SK-N-SH (cell line): ENCODE measurements at regions not wholly inside any gene's neighbourhood (a gene's known extent, or its start where the extent isn't known, plus 50 kb on each side); places are given as distances from the start of the nearest gene placed in this dataset.

ENCODE experiments used
- CTCF ChIA-PET: fragments of 300-600, 350-600 bp; formaldehyde crosslinking; extraction: SDS; loops from one replicate; lab custom pipeline; 2021; lab: Yijun Ruan, JAX
- POLR2A ChIA-PET: fragments of 350-600 bp; sonication (Branson Sonifier 250); formaldehyde crosslinking; extraction: SDS; loops from one replicate; lab custom pipeline; 2020; ENCODE audit warnings: antibody characterized with exemption, inconsistent platforms; lab: Yijun Ruan, JAX
- DNase-seq: peaks from one replicate; pipeline ENCODE4 v3.0.0; 2012
- H2AFZ ChIP-seq: fragments of 200-600 bp; sonication (generic); 2 replicates; pipeline ENCODE4 v1.8.1; 2016; ENCODE audit warnings: antibody characterized with exemption, mild to moderate bottlenecking, low read depth
- H3F3A ChIP-seq: fragments of 200-600 bp; sonication (generic); replicated peaks from 2 replicates; pipeline ENCODE3; 2016; ENCODE audit warnings: antibody characterized with exemption, mild to moderate bottlenecking; ENCODE audit not compliant: insufficient read depth
- H3K27ac ChIP-seq, 2 experiments: fragments of 200-500 bp in 1 of 2; fragments of 200-600 bp in 1 of 2; sonication (Bioruptor generic) in 1 of 2; sonication (generic), shearing (Covaris generic) in 1 of 2; 2 replicates each; pipeline versions ENCODE4 v1.5.1 to v1.6.1; 2014 to 2016; ENCODE audit warnings: low read depth in 2 of 2, inconsistent platforms in 1 of 2, low read length in 1 of 2, mild to moderate bottlenecking in 1 of 2, mixed read lengths in 1 of 2
- H3K27me3 ChIP-seq: fragments of 200-600 bp; sonication (generic), shearing (Covaris generic); 2 replicates; pipeline ENCODE4 v1.6.1; 2016; ENCODE audit warnings: mixed run types; ENCODE audit not compliant: insufficient read depth
- H3K36me3 ChIP-seq, 2 experiments: fragments of 200-500 bp in 1 of 2; fragments of 200-600 bp in 1 of 2; sonication (Bioruptor generic) in 1 of 2; sonication (generic) in 1 of 2; replicated peaks in 1 of 2; 2 replicates each; pipeline versions ENCODE3 to v1.5.1; 2014 to 2016; ENCODE audit warnings: low read length in 1 of 2, mild to moderate bottlenecking in 1 of 2; ENCODE audit not compliant: insufficient read depth in 2 of 2, control insufficient read depth in 1 of 2
- H3K4me1 ChIP-seq, 2 experiments: fragments of 200-500 bp in 1 of 2; fragments of 200-600 bp in 1 of 2; sonication (Bioruptor generic) in 1 of 2; sonication (generic), shearing (Covaris generic) in 1 of 2; 2 replicates each; pipeline versions ENCODE4 v1.5.1 to v1.6.1; 2014 to 2016; ENCODE audit warnings: low read depth in 1 of 2, low read length in 1 of 2, mixed run types in 1 of 2; ENCODE audit not compliant: insufficient read depth in 2 of 2, control insufficient read depth in 1 of 2
- H3K4me2 ChIP-seq: fragments of 200-600 bp; sonication (generic), shearing (Covaris generic); 2 replicates; pipeline ENCODE4 v1.6.1; 2017; ENCODE audit warnings: mixed run types
- H3K4me3 ChIP-seq, 2 experiments: fragments of 200-500 bp in 1 of 2; fragments of 200-600 bp in 1 of 2; sonication (Bioruptor generic) in 1 of 2; sonication (generic), shearing (Covaris generic) in 1 of 2; 2 replicates each; pipeline versions ENCODE4 v1.5.1 to v1.8.1; 2014 to 2016; ENCODE audit warnings: low read depth in 2 of 2, inconsistent platforms in 1 of 2, low read length in 1 of 2, mild to moderate bottlenecking in 1 of 2, mixed read lengths in 1 of 2, moderate library complexity in 1 of 2
- H3K79me2 ChIP-seq: fragments of 200-600 bp; sonication (generic); 2 replicates; pipeline ENCODE4 v1.8.1; 2017; ENCODE audit warnings: mild to moderate bottlenecking; ENCODE audit not compliant: insufficient read depth
- H3K9ac ChIP-seq: fragments of 200-600 bp; sonication (generic); 2 replicates; pipeline ENCODE4 v1.6.1; 2017; ENCODE audit warnings: mixed run types
- H3K9me2 ChIP-seq: fragments of 200-600 bp; sonication (generic); 2 replicates; pipeline ENCODE4 v1.6.1; 2017; ENCODE audit warnings: mixed run types
- H3K9me3 ChIP-seq: fragments of 200-600 bp; sonication (generic); 2 replicates; pipeline ENCODE4 v1.6.1; 2017; ENCODE audit warnings: mixed run types, mild to moderate bottlenecking, moderate library complexity
- H4K20me1 ChIP-seq: fragments of 200-600 bp; sonication (generic); 2 replicates; pipeline ENCODE4 v1.6.1; 2017; ENCODE audit warnings: mild to moderate bottlenecking, mixed run types; ENCODE audit not compliant: insufficient read depth
- CHD2 ChIP-seq: fragments of 150-350 bp; IDR thresholded peaks from 2 replicates; pipeline ENCODE4 v1.6.1; 2018; ENCODE audit warnings: low read length; ENCODE audit not compliant: partially characterized antibody
- CTCF ChIP-seq: fragments of 200-600 bp; sonication (generic); IDR thresholded peaks from 2 replicates; pipeline ENCODE4 v1.6.1; 2017; ENCODE audit warnings: antibody characterized with exemption, mild to moderate bottlenecking, moderate library complexity
- ELF1 ChIP-seq: IDR thresholded peaks from 2 replicates; pipeline ENCODE4 v1.4.0; 2012
- EP300 ChIP-seq, 2 experiments: IDR thresholded peaks; 2 replicates each; pipeline versions ENCODE4 v1.4.0 to v1.6.1; 2012; ENCODE audit warnings: borderline replicate concordance in 1 of 2, low read depth in 1 of 2, low read length in 1 of 2
- GABPA ChIP-seq: IDR thresholded peaks from 2 replicates; pipeline ENCODE4 v1.4.0; 2012; ENCODE audit warnings: low read depth, mild to moderate bottlenecking
- GATA2 ChIP-seq: sonication (generic); formaldehyde crosslinking; IDR thresholded peaks from 2 replicates; pipeline ENCODE4 v1.5.0; 2020; ENCODE audit warnings: mild to moderate bottlenecking, missing genetic modification reagents
- JUND ChIP-seq: IDR thresholded peaks from 2 replicates; pipeline ENCODE4 v1.4.0; 2012
- NRF1 ChIP-seq: IDR thresholded peaks from 2 replicates; pipeline ENCODE4 v1.6.1; 2012; ENCODE audit warnings: low read depth, mild to moderate bottlenecking, low read length
- PBX3 ChIP-seq: IDR thresholded peaks from 2 replicates; pipeline ENCODE4; 2012
- POLR2AphosphoS5 ChIP-seq: IDR thresholded peaks from 2 replicates; pipeline ENCODE4 v1.6.1; 2012; ENCODE audit warnings: low read depth, low read length
- RAD21 ChIP-seq: IDR thresholded peaks from 2 replicates; pipeline ENCODE4 v1.6.1; 2012; ENCODE audit warnings: mild to moderate bottlenecking, low read length
- REST ChIP-seq: IDR thresholded peaks from 2 replicates; pipeline ENCODE4 v1.6.1; 2012; ENCODE audit warnings: mild to moderate bottlenecking, low read depth, low read length, moderate library complexity
- WGBS: methylation state at CpG from one replicate; pipeline ENCODE4 v1.1.6; 2017; ENCODE audit warnings: low lambda C conversion rate; 5-methylcytosine and 5-hydroxymethylcytosine counted together
- TF ChIP-seq, protein P1 (sequence below): IDR thresholded peaks from 2 replicates; pipeline ENCODE4 v1.4.0; 2012; ENCODE audit warnings: low read depth, borderline replicate concordance
- TF ChIP-seq, protein P2 (sequence below): fragments of 150-350 bp; IDR thresholded peaks from 2 replicates; pipeline ENCODE4 v1.6.1; 2016; ENCODE audit warnings: mild to moderate bottlenecking, low read depth, low read length

DNA sequence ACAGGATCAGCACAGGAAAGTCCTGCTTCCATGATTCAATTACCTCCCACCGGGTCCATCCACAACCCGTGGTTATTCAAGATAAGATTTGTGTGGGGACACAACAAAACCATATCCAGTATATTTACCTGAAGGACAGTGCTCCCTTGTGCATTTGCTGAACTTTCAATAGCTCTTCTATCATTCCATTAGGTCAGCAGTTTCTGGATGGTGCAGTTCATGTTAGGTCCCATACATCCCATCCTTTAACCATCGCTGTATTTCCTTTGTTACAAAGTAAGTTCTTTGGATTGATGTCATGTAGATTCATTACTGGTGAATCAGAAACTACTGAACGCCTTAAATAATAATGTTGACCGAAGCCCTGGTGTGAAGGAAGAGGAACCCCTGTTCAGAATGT is 775.9 kb downstream of the TRIML1 start:
- H3K4me1 ChIP-seq: no peaks in the 10 kb centered on the region
- no peak overlapping the region for H2AFZ ChIP-seq
- no peaks in the 10 kb centered on the region; the same call in 1 of the 2 replicates for H3K9me3 ChIP-seq
- POLR2A ChIA-PET: no interaction called here
- no peaks in the 10 kb centered on the region for H3K79me2 ChIP-seq
- no peaks in the 10 kb centered on the region; the same call in 1 of the 2 replicates for H3K27me3 ChIP-seq
- H3K27ac ChIP-seq: no peak overlapping the region
- H3F3A ChIP-seq: no peaks in the 10 kb centered on the region
- H3K4me3 ChIP-seq: no peak overlapping the region
- H3K36me3 ChIP-seq: no peaks in the 10 kb centered on the region
- TF ChIP-seq CHD2: no peak
- H3K4me2 ChIP-seq: no peak overlapping the region
- CTCF ChIA-PET: no interaction called here
- no peak for DNase-seq
- H3K9me2 ChIP-seq: no peaks in the 10 kb centered on the region
- 12% methylated on average over 5 of the region's 5 CpGs for WGBS
- no peaks in the 10 kb centered on the region for H4K20me1 ChIP-seq
- no peak overlapping the region for H3K9ac ChIP-seq

DNA sequence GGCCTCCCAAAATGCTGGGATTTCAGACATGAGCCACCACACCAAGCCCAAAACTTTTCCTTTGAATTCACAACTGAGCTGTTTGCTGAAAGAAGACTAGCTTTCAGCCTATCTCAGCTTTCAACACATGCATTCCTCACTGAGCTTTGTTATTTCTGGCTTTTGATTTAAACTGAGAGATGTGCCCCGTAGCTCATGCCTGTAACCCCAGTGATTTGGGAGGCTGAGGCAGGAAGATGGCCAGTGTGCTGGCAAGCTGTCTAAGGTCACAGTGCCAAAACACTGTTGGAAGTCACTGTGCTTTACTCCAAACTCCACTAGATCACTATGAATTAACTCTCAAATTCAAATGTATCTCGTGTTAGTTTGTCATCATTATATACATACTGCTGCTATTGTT is 779.5 kb downstream of the TRIML1 start:
- WGBS: 20% methylated on average over 2 of the region's 2 CpGs
- ChIA-PET CTCF (interaction anchor here (0.9 kb wide), 1 partner anchor 11 kb away, joined by 5 read pairs; no protein-coding TSS in a partner anchor), POLR2A (no interaction called here)
- H3F3A ChIP-seq: no peaks in the 10 kb centered on the region
- H3K9me3 ChIP-seq: no peaks in the 10 kb centered on the region; the same call in 1 of the 2 replicates
- no peaks in the 10 kb centered on the region for H3K4me1 ChIP-seq
- no peak overlapping the region for H3K27ac ChIP-seq
- no peak for TF ChIP-seq PBX3
- TF ChIP-seq GABPA: no peak
- TF ChIP-seq RAD21: no peak
- no peak for TF ChIP-seq NRF1
- no peak for TF ChIP-seq POLR2AphosphoS5
- no peak for TF ChIP-seq GATA2 (CRISPR knock-in tag)
- no peak for TF ChIP-seq CTCF
- TF ChIP-seq, protein P1, sequence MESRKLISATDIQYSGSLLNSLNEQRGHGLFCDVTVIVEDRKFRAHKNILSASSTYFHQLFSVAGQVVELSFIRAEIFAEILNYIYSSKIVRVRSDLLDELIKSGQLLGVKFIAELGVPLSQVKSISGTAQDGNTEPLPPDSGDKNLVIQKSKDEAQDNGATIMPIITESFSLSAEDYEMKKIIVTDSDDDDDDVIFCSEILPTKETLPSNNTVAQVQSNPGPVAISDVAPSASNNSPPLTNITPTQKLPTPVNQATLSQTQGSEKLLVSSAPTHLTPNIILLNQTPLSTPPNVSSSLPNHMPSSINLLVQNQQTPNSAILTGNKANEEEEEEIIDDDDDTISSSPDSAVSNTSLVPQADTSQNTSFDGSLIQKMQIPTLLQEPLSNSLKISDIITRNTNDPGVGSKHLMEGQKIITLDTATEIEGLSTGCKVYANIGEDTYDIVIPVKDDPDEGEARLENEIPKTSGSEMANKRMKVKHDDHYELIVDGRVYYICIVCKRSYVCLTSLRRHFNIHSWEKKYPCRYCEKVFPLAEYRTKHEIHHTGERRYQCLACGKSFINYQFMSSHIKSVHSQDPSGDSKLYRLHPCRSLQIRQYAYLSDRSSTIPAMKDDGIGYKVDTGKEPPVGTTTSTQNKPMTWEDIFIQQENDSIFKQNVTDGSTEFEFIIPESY: no peak
- no peak for TF ChIP-seq REST
- TF ChIP-seq, protein P2, sequence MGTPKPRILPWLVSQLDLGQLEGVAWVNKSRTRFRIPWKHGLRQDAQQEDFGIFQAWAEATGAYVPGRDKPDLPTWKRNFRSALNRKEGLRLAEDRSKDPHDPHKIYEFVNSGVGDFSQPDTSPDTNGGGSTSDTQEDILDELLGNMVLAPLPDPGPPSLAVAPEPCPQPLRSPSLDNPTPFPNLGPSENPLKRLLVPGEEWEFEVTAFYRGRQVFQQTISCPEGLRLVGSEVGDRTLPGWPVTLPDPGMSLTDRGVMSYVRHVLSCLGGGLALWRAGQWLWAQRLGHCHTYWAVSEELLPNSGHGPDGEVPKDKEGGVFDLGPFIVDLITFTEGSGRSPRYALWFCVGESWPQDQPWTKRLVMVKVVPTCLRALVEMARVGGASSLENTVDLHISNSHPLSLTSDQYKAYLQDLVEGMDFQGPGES: no peak
- TF ChIP-seq ELF1: no peak
- TF ChIP-seq JUND: no peak
- no peak for TF ChIP-seq EP300 (IDR thresholded peaks at IDR 0.05; ENCODE audit: borderline replicate concordance in 1 of 2, low read depth in 1 of 2, low read length in 1 of 2)
- H3K9me2 ChIP-seq: 0 out of 2 replicates have a peak, but pooled peaks cover 3% of the 10 kb centered on the region
- H3K27me3 ChIP-seq: no peaks in the 10 kb centered on the region
- DNase-seq: no peak
- no peak overlapping the region for H3K4me3 ChIP-seq
- no peaks in the 10 kb centered on the region for H3K79me2 ChIP-seq
- no peaks in the 10 kb centered on the region for H4K20me1 ChIP-seq
- no peak overlapping the region for H2AFZ ChIP-seq
- no peaks in the 10 kb centered on the region for H3K36me3 ChIP-seq
- H3K9ac ChIP-seq: no peak overlapping the region
- no peak overlapping the region for H3K4me2 ChIP-seq
